ENCODE measurements at regions not wholly inside any gene's neighbourhood (a gene's known extent, or its start where the extent isn't known, plus 50 kb on each side); places are given as distances from the start of the nearest gene placed in this dataset.

DNA sequence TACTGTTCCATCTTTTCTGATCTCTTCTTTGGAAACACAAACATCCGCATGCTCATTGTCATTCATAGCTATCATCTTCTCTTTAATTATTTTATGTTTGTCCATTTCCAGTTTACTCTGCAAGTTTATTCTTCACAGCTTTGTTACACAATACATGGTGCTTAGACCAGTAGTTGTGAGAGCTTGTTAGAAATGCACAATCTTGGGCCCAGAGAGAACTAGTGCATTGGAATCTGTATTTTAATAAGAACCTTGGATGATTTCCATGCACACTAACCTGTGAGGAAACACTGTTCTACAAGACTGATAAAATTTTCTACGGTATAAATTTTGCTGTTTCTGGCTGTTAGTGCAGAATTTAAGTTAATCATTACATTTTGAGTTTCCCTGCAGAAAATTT, 59.3 kb upstream of the SLC2A13 start:
- TF ChIP-seq, protein P1, sequence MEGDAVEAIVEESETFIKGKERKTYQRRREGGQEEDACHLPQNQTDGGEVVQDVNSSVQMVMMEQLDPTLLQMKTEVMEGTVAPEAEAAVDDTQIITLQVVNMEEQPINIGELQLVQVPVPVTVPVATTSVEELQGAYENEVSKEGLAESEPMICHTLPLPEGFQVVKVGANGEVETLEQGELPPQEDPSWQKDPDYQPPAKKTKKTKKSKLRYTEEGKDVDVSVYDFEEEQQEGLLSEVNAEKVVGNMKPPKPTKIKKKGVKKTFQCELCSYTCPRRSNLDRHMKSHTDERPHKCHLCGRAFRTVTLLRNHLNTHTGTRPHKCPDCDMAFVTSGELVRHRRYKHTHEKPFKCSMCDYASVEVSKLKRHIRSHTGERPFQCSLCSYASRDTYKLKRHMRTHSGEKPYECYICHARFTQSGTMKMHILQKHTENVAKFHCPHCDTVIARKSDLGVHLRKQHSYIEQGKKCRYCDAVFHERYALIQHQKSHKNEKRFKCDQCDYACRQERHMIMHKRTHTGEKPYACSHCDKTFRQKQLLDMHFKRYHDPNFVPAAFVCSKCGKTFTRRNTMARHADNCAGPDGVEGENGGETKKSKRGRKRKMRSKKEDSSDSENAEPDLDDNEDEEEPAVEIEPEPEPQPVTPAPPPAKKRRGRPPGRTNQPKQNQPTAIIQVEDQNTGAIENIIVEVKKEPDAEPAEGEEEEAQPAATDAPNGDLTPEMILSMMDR (IDR thresholded peaks at IDR 0.05; ENCODE audit: borderline replicate concordance, control extremely low read depth, extremely low read depth, insufficient read depth, missing control alignments): no peak
- DNase-seq (ENCODE audit: low spot score): no peak
- in situ Hi-C loops (cut with MboI; ENCODE audit: low sequenced_read_pairs, unreplicated experiment): no loop called here

DNA sequence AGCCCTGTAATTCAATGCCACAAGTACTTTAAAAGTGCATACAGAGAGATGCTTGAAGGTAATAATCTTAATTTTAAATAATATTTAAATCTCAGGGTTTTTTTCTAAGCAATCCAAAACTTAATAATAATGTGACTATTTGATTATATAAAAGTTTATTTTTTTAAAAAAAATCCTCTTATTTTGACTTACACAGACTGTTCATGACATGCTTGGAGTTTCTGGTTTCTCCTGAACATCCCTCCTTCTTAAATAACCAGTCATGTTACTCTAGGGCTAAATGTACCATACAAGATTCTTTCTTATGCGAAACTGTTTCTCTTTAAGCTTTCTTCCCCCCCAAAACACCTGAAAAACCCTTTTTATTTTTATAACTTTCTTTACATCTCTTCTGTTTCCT, 58.2 kb upstream of the SLC2A13 start:
- TF ChIP-seq, protein P1 (IDR thresholded peaks at IDR 0.05; ENCODE audit: borderline replicate concordance, control extremely low read depth, extremely low read depth, insufficient read depth, missing control alignments): no peak
- no peak for DNase-seq (ENCODE audit: low spot score)
- in situ Hi-C loops (cut with MboI; ENCODE audit: low sequenced_read_pairs, unreplicated experiment): no loop called here

DNA sequence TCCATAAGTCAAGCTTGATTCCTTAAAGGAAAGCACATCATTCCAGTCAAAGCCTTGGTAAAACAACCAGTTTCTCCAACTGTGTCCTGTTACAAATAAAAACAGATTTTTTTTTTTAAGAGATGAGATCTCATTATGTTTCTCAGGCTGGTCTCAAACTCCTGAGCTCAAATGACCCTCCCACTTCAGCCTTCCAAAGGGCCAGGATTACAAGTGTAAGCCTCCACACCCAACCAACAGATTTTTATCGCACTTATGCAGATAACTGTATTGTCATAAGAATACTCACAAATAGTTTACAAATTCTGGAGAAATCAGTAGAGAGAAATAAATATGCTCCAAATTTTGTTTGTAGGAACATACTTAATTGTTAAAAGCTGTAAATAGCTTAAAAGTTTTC, 56.2 kb upstream of the SLC2A13 start:
- DNase-seq (ENCODE audit: low spot score): no peak
- in situ Hi-C loops (cut with MboI; ENCODE audit: low sequenced_read_pairs, unreplicated experiment): no loop called here
- TF ChIP-seq, protein P1 (IDR thresholded peaks at IDR 0.05; ENCODE audit: borderline replicate concordance, control extremely low read depth, extremely low read depth, insufficient read depth, missing control alignments): no peak

DNA sequence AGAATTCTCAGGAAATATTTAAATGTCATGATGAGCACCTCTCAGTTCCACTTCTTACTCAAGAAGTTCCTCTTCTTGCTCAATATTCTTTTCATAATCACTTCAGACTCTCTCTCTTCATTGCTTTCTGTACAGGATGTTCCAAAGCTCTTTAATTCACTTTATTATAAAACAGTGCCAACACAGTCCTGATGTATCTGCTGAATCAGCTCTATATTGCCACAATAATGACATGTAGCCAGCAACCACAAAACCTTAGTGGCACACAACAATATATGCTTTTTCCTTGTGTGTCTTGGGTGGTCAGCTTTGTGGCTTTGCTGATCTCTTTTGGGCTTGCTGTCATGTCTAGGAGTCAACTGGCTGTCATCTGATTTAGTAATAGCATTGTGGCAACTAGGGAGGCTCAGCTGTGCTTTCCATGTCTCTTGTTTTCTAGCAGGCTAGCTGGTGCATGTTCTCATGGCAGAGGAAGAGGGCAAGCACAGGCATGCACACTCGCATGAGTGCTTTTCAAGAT, 52.8 kb upstream of the SLC2A13 start:
- TF ChIP-seq, protein P1 (IDR thresholded peaks at IDR 0.05; ENCODE audit: borderline replicate concordance, control extremely low read depth, extremely low read depth, insufficient read depth, missing control alignments): no peak
- no peak for DNase-seq (ENCODE audit: low spot score)
- in situ Hi-C loops (cut with MboI; ENCODE audit: low sequenced_read_pairs, unreplicated experiment): no loop called here

DNA sequence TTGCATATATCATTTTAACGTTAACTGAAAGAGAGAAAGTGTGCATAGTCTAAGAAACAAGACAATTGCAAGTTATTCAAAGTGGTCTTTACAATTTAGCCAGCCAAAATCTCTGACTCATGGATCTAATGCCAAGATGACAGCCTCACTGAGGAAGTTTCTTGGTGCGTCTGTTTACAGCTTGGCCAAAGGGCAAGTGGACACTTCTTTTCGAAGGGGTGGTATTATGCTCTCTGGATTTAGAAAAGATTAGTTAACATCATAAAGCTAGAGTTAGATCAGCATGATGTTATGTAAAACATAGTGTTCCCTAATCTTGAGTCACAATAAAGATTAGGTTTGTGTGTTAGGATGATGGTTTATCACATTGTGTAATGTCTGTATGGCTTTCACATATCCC, 51.5 kb upstream of the SLC2A13 start:
- in situ Hi-C loops (cut with MboI; ENCODE audit: low sequenced_read_pairs, unreplicated experiment): no loop called here
- DNase-seq (ENCODE audit: low spot score): no peak
- TF ChIP-seq, protein P1 (IDR thresholded peaks at IDR 0.05; ENCODE audit: borderline replicate concordance, control extremely low read depth, extremely low read depth, insufficient read depth, missing control alignments): no peak

DNA sequence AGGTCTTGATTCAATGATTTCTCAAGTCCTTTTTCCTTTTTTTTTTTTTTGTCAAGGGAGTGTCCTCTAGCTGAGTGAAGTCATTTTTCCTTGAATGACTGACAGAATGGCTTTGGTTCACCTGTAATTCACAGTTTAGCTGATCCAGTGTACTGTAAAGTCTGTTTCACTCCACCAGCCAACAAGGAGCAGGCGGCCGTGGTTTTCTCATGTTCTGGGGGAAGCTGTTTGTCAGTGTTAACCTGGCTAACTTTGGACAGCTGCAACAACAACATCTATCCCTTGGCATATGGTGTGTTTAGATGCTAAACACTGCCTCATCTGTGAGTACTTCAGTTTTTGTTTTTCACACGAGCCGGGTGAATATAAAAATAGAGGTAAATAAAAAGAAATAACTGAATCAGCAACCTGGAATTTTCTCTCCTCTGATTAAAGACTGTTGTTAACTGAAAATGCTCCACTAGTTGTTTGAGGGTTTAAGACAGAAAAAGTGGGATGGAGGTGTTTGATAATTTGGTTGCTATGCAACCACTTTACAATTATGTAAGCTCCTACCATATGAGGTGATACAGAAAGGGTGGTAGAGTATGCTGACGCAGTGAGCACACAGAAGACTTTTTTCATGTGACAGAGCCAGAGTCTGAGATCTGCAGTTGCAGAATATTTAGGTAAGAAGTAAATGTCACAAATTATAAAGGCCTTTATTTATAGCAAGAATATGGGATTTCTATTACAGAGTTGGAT, 50.3 kb upstream of the SLC2A13 start:
- no peak for DNase-seq (ENCODE audit: low spot score)
- TF ChIP-seq, protein P1 (IDR thresholded peaks at IDR 0.05; ENCODE audit: borderline replicate concordance, control extremely low read depth, extremely low read depth, insufficient read depth, missing control alignments): no peak
- in situ Hi-C loops (cut with MboI; ENCODE audit: low sequenced_read_pairs, unreplicated experiment): no loop called here

All from GM13976 (cell line).